Activated naive CD4-positive, alpha-beta T cell treated with anti-CD3 and anti-CD28 coated beads, Interleukin-2, amount 10 ng/mL, durations not matched to agents 7 days and 5 days (primary cell): ENCODE measurements at regions not wholly inside any gene's neighbourhood (a gene's known extent, or its start where the extent isn't known, plus 50 kb on each side); places are given as distances from the start of the nearest gene placed in this dataset.

Source experiments
- CTCF ChIA-PET: fragments of 350-600 bp; sonication (Branson Sonifier 250); formaldehyde crosslinking; loops from one replicate; lab custom pipeline; 2021; ENCODE audit warnings: antibody characterized with exemption; lab: Charles Lee
- DNase-seq: peaks from one replicate; pipeline ENCODE4 v3.0.0-alpha.2; 2020
- H3K27ac Mint-ChIP-seq: one replicate; pipeline ENCODE4 v1.8.0; 2021; ENCODE audit warnings: mild to moderate bottlenecking, moderate library complexity, mixed read lengths
- H3K27me3 Mint-ChIP-seq: one replicate; pipeline ENCODE4 v1.8.0; 2021; ENCODE audit warnings: mild to moderate bottlenecking, mixed read lengths
- H3K36me3 Mint-ChIP-seq: one replicate; pipeline ENCODE4 v1.8.0; 2021; ENCODE audit warnings: mixed read lengths
- H3K4me1 Mint-ChIP-seq: one replicate; pipeline ENCODE4 v1.8.0; 2021; ENCODE audit warnings: mixed read lengths
- H3K4me3 Mint-ChIP-seq: one replicate; pipeline ENCODE4 v1.8.0; 2021; ENCODE audit warnings: mild to moderate bottlenecking, moderate library complexity, mixed read lengths
- H3K9me3 Mint-ChIP-seq: one replicate; pipeline ENCODE4 v1.8.0; 2021; ENCODE audit warnings: mixed read lengths

GRCh38 chr16:52052818-52053217 is 494.1 kb downstream of the TOX3 start:
- Mint-ChIP-seq H3K27ac (no peak overlapping the region), H3K27me3 (no peaks in the 10 kb centered on the region), H3K9me3 (peaks cover 7% of the 10 kb centered on the region), H3K36me3 (no peaks in the 10 kb centered on the region), H3K4me3 (no peak overlapping the region), H3K4me1 (no peaks in the 10 kb centered on the region)
- CTCF ChIA-PET, result no interaction called here
- DNase-seq, result no peak

GRCh38 chr16:52051414-52052172 is 495.4 kb downstream of the TOX3 start:
- Mint-ChIP-seq H3K27me3 (no peaks in the 10 kb centered on the region), H3K36me3 (no peaks in the 10 kb centered on the region), H3K4me3 (no peak overlapping the region), H3K27ac (no peak overlapping the region), H3K4me1 (no peaks in the 10 kb centered on the region), H3K9me3 (peaks cover 10% of the 10 kb centered on the region)
- DNase-seq, result no peak
- CTCF ChIA-PET, result no interaction called here

GRCh38 chr16:52050418-52050817 is 496.5 kb downstream of the TOX3 start:
- Mint-ChIP-seq H3K36me3 (no peaks in the 10 kb centered on the region), H3K27me3 (no peaks in the 10 kb centered on the region), H3K9me3 (peaks cover 13% of the 10 kb centered on the region), H3K4me3 (no peak overlapping the region), H3K4me1 (no peaks in the 10 kb centered on the region), H3K27ac (no peak overlapping the region)
- CTCF ChIA-PET, result no interaction called here
- DNase-seq, result no peak

GRCh38 chr16:52035436-52035835 is 511.5 kb downstream of the TOX3 start:
- CTCF ChIA-PET, result no interaction called here

GRCh38 chr16:52034830-52035229 is 512.1 kb downstream of the TOX3 start:
- Mint-ChIP-seq H3K36me3 (no peaks in the 10 kb centered on the region), H3K27ac (no peak overlapping the region), H3K27me3 (no peaks in the 10 kb centered on the region), H3K9me3 (peaks cover 3% of the 10 kb centered on the region), H3K4me1 (no peaks in the 10 kb centered on the region), H3K4me3 (no peak overlapping the region)
- CTCF ChIA-PET, result no interaction called here
- DNase-seq, result no peak

More at GRCh38 chr16:52035436-52035835, 511.5 kb downstream of the TOX3 start:
- H3K27ac Mint-ChIP-seq, result no peak overlapping the region
- H3K9me3 Mint-ChIP-seq, result peaks cover 3% of the 10 kb centered on the region
- no peaks in the 10 kb centered on the region for H3K36me3 Mint-ChIP-seq
- H3K27me3 Mint-ChIP-seq, result no peaks in the 10 kb centered on the region
- H3K4me1 Mint-ChIP-seq, result no peaks in the 10 kb centered on the region
- no peak for DNase-seq
- no peak overlapping the region for H3K4me3 Mint-ChIP-seq

GRCh38 chr16:52033992-52034391 is 513.0 kb downstream of the TOX3 start:
- no peaks in the 10 kb centered on the region for H3K27me3 Mint-ChIP-seq
- no peaks in the 10 kb centered on the region for H3K36me3 Mint-ChIP-seq
- DNase-seq, result no peak
- CTCF ChIA-PET, result no interaction called here
- H3K9me3 Mint-ChIP-seq, result peaks cover 3% of the 10 kb centered on the region
- no peak overlapping the region for H3K4me3 Mint-ChIP-seq
- no peaks in the 10 kb centered on the region for H3K4me1 Mint-ChIP-seq
- H3K27ac Mint-ChIP-seq, result no peak overlapping the region

GRCh38 chr16:52022980-52023379 is 524.0 kb downstream of the TOX3 start:
- H3K9me3 Mint-ChIP-seq, result peaks cover 11% of the 10 kb centered on the region

GRCh38 chr16:52022177-52022576 is 524.8 kb downstream of the TOX3 start:
- Mint-ChIP-seq H3K4me3 (no peak overlapping the region), H3K27ac (no peak overlapping the region), H3K9me3 (peaks cover 14% of the 10 kb centered on the region), H3K4me1 (no peaks in the 10 kb centered on the region), H3K36me3 (no peaks in the 10 kb centered on the region), H3K27me3 (no peaks in the 10 kb centered on the region)
- CTCF ChIA-PET, result no interaction called here
- no peak for DNase-seq

More at GRCh38 chr16:52022980-52023379, 524.0 kb downstream of the TOX3 start:
- Mint-ChIP-seq H3K36me3 (no peaks in the 10 kb centered on the region), H3K27ac (no peak overlapping the region), H3K4me3 (no peak overlapping the region), H3K4me1 (no peaks in the 10 kb centered on the region), H3K27me3 (no peaks in the 10 kb centered on the region)
- DNase-seq, result no peak
- CTCF ChIA-PET, result no interaction called here

GRCh38 chr16:52016387-52016786 is 530.6 kb downstream of the TOX3 start:
- H3K27ac Mint-ChIP-seq, result no peak overlapping the region
- CTCF ChIA-PET, result no interaction called here
- H3K4me3 Mint-ChIP-seq, result no peak overlapping the region
- H3K4me1 Mint-ChIP-seq, result no peaks in the 10 kb centered on the region
- H3K36me3 Mint-ChIP-seq, result no peaks in the 10 kb centered on the region
- H3K9me3 Mint-ChIP-seq, result peaks cover 27% of the 10 kb centered on the region
- H3K27me3 Mint-ChIP-seq, result no peaks in the 10 kb centered on the region
- DNase-seq, result no peak

- DNase-seq, result no peak
- H3K9me3 Mint-ChIP-seq, result peaks cover 6% of the 10 kb centered on the region
- H3K4me1 Mint-ChIP-seq, result no peaks in the 10 kb centered on the region
- H3K27ac Mint-ChIP-seq, result no peak overlapping the region
- H3K27me3 Mint-ChIP-seq, result no peaks in the 10 kb centered on the region
- no peak overlapping the region for H3K4me3 Mint-ChIP-seq
- no peaks in the 10 kb centered on the region for H3K36me3 Mint-ChIP-seq
- CTCF ChIA-PET, result no interaction called here
Observed at GRCh38 chr16:52005551-52005950, 541.4 kb downstream of the TOX3 start.

GRCh38 chr16:52004343-52004742 is 542.6 kb downstream of the TOX3 start:
- H3K4me3 Mint-ChIP-seq, result no peak overlapping the region
- H3K27ac Mint-ChIP-seq, result no peak overlapping the region
- H3K9me3 Mint-ChIP-seq, result peaks cover 7% of the 10 kb centered on the region
- H3K27me3 Mint-ChIP-seq, result no peaks in the 10 kb centered on the region
- no peaks in the 10 kb centered on the region for H3K36me3 Mint-ChIP-seq
- CTCF ChIA-PET, result no interaction called here
- no peak for DNase-seq
- H3K4me1 Mint-ChIP-seq, result no peaks in the 10 kb centered on the region

GRCh38 chr16:52002026-52002425 is 544.9 kb downstream of the TOX3 start:
- CTCF ChIA-PET, result no interaction called here
- no peaks in the 10 kb centered on the region for H3K36me3 Mint-ChIP-seq
- no peak for DNase-seq
- H3K27me3 Mint-ChIP-seq, result no peaks in the 10 kb centered on the region
- H3K4me3 Mint-ChIP-seq, result no peak overlapping the region
- H3K9me3 Mint-ChIP-seq, result peaks cover 11% of the 10 kb centered on the region
- no peak overlapping the region for H3K27ac Mint-ChIP-seq
- no peaks in the 10 kb centered on the region for H3K4me1 Mint-ChIP-seq

- Mint-ChIP-seq H3K27ac (no peak overlapping the region), H3K4me1 (no peaks in the 10 kb centered on the region), H3K27me3 (no peaks in the 10 kb centered on the region), H3K9me3 (peaks cover 11% of the 10 kb centered on the region), H3K36me3 (no peaks in the 10 kb centered on the region), H3K4me3 (no peak overlapping the region)
- CTCF ChIA-PET, result no interaction called here
- no peak for DNase-seq
Observed at GRCh38 chr16:51996516-51996915, 550.4 kb downstream of the TOX3 start.

GRCh38 chr16:51994597-51994996 is 552.3 kb downstream of the TOX3 start:
- Mint-ChIP-seq H3K36me3 (no peaks in the 10 kb centered on the region), H3K27me3 (no peaks in the 10 kb centered on the region), H3K4me1 (no peaks in the 10 kb centered on the region), H3K9me3 (peaks cover 16% of the 10 kb centered on the region), H3K27ac (no peak overlapping the region), H3K4me3 (no peak overlapping the region)
- CTCF ChIA-PET, result no interaction called here
- DNase-seq, result no peak

GRCh38 chr16:51989637-51990230 is 557.2 kb downstream of the TOX3 start:
- H3K4me1 Mint-ChIP-seq, result no peaks in the 10 kb centered on the region
- DNase-seq, result no peak
- H3K9me3 Mint-ChIP-seq, result peaks cover 15% of the 10 kb centered on the region
- CTCF ChIA-PET, result interaction anchor here (0.6 kb wide), 1 partner anchor 462 kb away, joined by 3 read pairs; no protein-coding TSS in a partner anchor
- H3K27me3 Mint-ChIP-seq, result no peaks in the 10 kb centered on the region
- no peak overlapping the region for H3K27ac Mint-ChIP-seq
- H3K4me3 Mint-ChIP-seq, result no peak overlapping the region
- H3K36me3 Mint-ChIP-seq, result no peaks in the 10 kb centered on the region
